H4 (cell line): ENCODE measurements at regions not wholly inside any gene's neighbourhood (a gene's known extent, or its start where the extent isn't known, plus 50 kb on each side); places are given as distances from the start of the nearest gene placed in this dataset.
A peak's percentile ranks its signal among the peaks of the same experiment; 100 is the strongest.

Experiments
- DNase-seq: peaks from one replicate; pipeline ENCODE4 v3.0.0-alpha.2; 2015; ENCODE audit warnings: low spot score

DNA sequence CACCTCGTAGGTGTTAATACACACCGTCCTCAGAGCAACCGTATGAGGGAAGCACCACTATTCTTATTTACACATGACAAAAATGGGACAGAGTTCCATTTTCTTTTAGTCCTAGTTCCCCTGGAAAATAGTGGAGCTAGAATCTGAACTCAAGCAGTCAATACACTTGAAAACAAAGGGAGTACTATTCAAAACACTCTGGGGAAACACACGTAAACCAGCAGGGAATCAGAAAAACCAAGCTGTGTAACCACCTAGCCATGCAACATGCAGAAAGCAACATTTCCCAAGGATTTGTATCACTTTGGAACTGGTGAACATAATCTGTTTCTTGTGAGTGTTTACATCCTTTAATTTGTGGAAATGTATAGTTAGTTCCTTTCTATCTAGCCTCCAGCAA, 208.2 kb downstream of the UBE2E3 start:
- no peak for DNase-seq

DNA sequence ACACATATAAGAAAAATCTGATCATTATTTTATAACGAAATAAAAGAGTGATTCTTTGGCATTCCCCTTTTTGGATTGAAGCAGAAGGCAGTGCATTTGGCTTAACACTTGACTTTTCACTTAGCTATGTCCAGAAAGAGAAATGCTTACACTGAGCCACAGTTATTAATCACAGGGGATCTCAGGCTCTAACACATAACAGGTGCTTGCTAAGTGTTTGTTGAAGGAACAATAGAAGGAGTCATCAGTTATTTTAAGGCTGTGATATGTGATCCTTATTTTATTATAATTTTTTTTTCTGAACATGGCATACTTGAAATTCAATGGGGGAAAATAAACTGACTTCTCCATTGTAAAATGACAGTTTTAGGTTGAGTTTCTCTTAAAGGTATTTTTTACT, 209.5 kb downstream of the UBE2E3 start:
- DNase-seq, result no peak

DNA sequence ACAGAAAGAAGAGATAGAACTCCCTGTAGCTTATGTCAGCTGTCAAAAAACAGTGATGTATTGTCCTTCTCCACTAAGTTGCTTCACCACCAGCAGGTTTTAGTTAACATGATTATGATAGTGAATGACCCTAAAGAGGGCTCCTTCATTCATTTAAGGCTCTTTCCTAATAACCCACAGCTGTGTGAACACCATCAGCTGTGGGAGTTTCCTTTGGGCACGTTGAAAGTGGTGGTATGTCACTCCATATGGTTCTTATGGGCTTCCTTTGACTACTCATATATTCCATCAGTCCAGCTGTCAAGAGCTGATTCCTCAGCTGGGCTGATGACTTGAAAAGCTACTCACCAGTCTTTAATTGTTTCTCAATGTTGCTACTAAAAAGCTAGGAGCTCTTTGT, 210.3 kb downstream of the UBE2E3 start:
- no peak for DNase-seq

DNA sequence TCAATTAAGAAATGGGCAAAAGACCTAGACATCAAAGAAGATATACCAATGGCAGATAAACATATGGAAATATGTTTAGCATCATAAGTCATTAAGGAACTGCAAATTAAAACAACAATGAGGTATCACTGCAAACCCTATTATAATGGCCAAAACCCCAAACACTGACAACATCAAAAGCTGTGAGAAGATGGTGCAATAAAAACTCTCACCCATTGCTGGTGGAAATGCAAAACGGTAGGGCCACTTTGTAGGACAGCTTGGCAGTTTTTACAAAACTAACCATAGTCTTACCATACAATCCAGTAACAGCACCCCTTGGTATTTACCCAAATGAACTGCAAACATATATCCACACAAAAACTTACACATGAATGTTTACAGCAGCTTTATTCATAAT, 213.1 kb downstream of the UBE2E3 start:
- DNase-seq, result no peak

DNA sequence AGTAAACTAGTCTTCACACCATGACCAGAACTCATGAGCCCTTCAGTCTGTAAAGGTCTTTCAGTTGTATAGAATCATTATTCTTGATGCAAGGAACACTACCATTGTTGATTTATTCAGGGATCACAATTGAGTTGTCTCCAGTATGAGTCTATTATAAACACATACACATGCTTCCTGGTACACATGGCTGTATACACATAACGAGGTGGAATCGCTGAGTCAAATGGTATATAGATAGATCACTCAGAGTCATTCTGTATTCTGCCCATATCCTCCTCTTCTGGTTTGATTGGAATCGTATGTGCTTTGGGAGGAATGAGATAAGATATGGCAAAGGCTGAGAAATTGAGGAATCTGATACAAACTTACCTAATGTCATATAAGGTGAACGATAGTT, 216.0 kb downstream of the UBE2E3 start:
- no peak for DNase-seq

DNA sequence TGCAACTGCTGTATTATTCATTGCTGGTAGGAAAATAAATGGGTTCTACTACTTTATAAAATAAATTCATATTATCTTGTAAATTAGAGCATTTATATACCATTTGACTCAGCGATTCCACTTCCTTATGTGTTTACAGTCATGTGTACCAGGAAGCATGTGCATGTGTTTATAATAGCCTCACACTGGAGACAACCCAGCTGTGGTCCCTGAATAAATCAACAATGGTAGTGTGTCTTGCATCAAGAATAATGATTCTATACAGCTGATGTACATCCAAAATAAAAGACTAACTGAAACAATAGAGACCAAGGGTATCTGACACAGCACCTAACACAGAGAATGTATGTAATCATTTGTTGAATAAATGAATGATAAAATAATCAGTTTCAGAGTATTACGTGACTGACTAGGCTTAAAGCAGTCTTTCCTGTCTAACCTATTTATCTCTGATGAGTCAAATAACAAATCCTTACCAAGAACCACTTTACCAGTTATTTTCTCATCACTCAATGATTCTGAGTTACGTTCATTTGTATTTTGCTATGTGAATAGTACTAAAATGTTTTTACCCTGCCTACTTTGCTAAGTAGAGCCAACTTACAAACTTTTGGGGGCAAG, 216.8 kb downstream of the UBE2E3 start:
- peak; percentile 38 for DNase-seq

DNA sequence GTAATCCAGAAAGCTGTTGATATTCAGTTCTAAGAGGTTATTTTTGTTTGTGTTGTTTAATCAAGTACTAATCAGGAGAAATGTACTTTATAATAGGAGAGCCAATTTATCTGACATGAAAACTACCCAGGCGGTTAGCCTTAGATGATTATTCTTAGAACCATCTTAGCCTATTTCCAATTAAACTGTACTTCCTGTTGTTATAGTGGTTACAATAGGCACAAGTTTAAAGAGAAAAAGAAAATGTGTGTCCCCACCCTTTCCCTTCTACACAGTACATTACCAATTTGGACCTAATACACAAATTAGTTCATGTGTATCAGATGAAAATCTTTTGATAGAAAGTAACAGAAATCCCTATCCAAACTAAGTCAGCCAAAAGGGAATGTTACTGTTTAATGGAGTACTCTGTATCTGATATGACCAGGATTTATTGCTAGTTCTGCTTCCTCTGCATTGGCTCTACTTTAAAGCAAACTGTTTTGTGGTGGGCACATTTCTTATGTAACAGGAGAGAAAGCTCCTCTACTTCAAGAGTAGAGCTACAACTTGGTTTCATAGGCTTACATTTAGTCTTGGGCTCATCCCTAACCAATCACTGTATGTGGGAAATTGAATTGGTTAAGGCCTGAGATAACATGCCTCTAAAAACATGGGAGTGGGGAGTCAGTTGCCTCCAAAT, 217.9 kb downstream of the UBE2E3 start:
- no peak for DNase-seq

DNA sequence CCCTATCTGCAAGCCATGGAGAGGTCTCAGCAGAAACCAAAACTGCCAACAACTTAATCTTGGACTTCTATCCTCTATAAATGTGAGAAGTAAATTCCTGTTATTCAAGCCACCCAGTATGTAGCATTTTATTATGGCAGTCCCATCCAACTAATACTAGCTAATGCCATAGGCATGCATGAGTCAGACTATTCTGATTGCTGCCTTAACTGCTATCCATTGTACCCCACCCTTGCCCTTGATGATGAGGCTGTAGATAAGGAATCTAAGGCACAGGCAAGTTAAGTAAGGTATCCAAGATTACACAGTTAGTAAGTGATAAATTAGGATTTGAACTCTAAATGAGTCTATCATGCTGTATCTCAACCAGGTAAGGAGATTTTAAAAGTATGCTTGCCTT, 223.0 kb downstream of the UBE2E3 start:
- DNase-seq, result peak; percentile 46

DNA sequence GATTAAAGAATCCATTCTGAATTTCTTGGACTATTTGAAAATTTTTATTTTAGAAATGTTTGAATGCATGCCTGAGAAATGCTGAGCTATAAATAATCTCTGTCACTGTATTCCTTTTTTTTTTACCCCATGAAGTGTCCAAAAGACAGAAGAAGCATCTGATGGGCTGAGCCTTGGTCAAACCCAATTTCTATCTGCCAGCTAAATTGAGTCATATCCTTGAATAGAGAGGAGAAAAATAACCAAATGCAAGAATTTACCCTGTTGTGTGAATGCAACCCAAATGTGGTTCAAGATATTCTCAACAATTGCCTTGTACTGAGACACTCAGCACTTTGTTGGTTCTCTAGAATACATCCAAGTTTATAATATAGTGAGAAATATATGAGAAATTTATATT, 223.5 kb downstream of the UBE2E3 start:
- no peak for DNase-seq

DNA sequence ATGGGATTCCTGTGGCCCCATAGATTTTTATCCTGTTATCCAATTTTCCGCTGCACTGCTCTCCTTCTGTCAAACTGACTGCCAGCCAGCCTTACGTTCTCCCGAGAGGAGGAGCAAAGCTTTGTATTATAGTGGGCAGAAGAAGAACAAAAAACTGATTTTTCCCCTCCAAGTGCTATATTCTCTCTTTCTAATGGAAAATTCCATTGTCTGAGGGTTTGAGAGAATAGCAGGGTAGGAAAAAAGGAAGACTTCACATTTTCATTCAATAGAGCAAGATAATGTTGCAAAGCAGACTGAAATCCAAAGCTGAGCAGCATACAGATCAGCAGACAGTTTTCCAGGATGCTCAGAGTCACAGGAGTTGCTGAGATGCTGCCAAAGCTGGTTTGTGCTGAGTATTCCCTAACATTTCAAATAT, 238.0 kb downstream of the UBE2E3 start:
- DNase-seq, result no peak

DNA sequence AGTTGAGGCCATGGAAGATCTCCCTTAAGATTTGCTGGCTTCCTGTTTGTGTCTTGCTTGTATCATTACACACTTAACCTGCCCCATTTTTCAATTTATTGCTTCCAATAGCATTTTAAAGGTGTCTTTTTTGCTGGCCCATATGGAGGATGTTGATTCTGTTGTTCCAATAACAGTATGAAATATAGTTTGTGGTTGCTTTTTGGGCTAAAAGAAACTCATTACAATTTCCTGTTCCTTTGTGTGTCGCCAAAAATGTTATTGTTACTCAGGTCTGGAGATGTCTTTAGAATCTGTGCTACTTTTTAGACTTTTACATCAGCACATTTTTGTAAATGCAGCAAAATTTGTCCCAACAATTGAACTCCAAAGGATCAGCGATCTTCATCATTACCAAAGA, 234.0 kb upstream of the ITGA4 start:
- DNase-seq, result no peak

DNA sequence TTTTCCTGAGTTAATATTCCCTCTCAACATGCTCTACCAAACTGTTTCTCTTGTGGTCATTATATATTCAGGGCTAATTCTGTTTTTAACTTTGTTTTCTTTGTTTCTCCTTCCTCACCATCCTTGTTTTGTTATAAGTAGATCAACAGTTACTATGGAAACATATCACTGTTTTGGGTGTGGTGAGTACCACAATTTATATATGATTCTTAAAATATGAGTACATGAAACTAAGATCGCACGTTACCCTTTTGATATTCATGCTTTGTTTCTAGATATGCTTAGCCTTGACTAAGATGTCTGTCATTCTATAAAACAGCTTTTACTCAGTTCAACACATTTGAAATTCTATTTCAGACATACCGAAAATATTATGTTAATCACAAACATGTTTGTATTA, 232.3 kb upstream of the ITGA4 start:
- no peak for DNase-seq

DNA sequence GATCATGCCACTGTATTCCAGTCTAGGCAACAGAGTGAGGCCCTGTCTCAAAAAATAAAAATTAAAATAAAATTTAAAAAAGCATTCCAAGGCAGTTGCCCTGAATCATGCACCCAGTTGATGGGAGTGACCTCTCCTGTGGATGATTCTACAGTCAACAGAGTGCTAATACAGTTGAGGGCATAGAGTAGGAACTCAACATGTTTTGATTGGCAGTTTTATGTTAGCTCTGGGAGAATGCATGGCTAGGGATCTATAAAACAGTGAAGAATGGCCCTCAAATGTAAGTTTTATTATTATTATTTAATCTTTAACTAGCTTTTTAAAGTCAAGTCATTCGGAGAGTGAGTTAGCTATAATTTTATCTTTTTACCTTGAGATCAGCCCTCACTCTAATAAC, 228.5 kb upstream of the ITGA4 start:
- DNase-seq, result no peak

DNA sequence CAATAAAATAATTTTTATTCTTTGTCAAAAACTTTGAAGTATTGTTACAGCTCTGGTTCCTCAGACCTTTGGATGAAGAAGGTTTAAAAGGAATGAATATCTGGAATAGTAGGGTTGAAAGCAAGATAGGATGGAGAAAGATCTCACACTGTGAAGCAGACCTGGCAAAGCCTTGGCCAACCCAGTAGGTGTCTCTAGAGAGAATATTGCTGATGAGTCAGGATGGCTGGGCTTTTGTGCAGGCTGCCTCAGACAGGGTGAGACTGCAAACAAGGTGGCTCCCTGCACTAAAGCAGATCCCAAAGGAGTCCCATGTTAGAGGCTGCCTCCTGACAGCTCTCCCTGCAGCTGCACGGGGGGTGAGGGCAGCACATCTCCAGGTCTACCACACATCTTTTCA, 226.0 kb upstream of the ITGA4 start:
- no peak for DNase-seq

DNA sequence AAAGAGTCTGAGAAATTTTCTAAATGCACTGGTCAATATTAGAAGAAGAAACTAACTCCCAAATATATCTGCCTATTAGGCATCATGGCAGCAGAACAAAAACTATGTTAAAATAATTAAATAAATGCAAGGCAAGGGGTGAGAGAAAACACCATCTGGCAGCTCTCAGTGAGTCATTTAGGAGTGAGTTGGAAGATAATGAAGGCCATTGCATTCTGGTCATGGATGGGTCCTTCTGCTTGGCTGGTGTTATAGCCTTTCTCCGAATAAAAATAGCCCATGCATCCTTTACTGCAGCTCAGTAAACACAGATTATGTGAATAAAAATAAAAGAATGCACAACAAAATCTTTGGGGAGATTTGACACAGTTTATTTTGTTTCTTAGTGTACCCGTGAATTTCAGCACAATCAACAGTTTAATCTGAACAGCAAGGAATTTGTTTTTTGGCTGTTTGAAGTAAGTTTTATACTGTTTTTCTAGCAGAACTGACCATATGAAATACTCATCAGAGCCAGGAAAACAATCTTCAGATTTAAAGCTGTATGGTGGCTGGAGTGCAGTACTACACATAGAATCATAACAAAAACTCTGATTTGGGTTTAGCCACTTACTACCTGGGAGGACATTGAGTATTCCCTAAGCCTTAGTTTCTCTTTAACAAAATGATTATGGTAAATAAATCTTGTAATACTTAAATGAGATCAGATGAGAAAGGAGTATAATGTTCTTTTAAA, 225.1 kb upstream of the ITGA4 start:
- no peak for DNase-seq

DNA sequence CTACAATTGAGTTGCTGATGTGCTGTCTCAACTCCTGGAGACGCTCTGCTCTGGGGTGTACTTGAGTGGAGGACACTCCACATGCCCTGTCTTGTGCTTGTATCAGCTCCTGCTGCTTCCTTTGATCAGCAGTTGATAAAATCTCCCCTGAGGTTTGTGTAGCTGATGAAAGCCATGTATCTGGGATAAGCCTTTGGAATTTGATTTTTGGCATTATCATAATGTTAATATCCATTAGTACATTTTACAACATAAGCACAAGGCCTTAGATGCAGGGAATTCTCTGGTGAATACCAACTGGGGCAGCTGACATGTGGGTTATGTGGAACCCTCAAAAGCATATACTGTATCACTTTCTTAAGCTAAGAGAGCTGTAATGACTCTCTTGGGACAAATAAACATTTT, 222.7 kb upstream of the ITGA4 start:
- no peak for DNase-seq

DNA sequence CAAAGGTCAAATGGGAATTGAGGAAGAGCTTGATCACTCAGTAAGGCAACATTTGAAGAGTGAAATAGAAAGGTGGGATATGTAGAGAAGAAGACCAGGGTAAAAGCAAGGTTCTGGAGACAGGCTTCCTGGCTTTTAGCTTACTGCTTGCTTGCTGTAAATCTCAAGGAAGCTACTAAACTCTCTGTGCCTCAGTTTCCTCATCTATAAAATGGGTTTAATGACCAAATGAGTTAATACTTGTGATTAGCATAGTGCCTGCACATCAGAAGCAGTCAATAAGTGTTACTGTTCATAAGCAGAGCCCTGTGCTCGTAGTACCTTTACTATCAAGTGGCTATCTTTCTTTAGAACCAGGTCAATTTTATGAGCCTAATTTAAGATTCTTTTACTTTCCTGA, 222.2 kb upstream of the ITGA4 start:
- DNase-seq, result no peak

DNA sequence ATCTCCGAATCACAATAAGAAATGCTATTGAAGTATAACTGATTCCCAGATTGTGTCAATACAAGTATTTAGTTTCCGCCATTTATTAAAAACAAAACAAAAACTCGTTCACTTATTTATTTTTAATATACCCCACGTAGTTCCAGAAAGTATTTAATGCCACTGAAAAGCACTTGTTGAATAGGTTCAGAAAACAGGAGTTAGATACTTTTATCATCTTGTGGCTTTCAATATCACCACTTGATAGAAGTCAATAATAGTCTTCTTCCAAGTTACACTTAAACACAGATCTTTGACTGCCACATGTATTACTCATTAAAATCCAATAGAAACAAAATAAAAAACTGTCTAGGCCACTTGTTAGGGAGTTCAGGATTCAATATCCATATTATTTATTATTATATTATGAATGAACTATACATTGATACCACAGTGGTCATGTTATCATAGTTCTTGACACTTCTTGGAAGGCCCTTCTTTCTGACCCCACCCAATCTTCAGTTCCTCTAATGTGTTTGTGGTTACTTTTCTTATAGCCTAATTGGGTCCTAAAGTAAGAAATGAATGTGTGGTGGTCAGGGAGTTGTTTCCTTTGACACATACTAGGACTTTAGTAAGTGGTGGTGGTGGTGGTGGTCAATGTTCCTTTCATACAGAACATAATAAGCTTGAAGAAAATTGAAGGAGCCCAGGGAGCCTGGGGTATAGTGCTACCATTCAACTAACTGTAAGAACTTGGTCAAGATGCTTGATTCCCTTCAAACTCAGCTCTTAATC, 221.3 kb upstream of the ITGA4 start:
- no peak for DNase-seq

DNA sequence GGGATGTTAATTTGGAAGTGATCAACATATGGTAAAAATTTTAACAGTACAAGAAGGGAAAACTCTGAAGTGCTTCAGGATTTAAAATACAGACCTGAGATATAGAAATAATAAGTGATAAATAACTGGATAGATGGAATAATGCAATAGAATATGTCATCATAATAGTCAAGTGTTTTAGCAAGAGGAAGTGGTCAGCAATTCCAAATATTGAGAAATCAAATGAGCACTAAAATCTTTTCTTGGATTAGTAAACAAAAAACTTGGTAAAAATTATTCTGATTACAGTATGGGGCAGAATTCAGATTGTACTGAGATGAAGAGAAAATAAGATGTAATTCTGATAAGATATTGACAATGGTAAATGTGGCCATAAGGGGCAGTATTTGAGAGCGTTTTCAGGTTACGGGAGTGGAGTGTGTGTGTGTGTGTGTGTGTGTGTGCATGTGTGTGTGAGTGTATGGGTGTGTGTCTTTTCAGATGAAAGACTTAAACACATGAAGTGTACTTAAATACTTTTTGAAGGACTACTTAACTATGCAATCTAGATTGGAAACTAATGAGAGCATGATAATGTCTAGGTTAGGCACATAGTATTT, 217.9 kb upstream of the ITGA4 start:
- peak; percentile 5 for DNase-seq

DNA sequence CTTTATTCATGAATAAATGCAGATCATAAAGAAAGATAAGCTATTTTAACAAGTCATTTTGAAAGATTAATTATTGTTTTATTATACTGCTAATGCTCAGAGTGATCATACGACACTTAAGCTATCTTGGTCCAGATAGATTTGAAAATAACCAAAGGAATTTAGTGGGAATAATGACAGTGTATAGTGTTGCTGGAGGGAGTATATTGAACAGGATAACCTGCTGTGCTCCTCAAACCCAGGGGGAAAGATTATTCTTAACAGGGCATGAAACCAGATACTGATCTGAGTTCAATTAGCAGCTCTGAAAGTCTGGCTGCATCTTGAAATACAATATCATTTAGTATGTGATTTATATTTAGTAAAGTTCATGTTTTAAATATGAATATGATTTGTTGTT, 216.3 kb upstream of the ITGA4 start:
- DNase-seq, result no peak

DNA sequence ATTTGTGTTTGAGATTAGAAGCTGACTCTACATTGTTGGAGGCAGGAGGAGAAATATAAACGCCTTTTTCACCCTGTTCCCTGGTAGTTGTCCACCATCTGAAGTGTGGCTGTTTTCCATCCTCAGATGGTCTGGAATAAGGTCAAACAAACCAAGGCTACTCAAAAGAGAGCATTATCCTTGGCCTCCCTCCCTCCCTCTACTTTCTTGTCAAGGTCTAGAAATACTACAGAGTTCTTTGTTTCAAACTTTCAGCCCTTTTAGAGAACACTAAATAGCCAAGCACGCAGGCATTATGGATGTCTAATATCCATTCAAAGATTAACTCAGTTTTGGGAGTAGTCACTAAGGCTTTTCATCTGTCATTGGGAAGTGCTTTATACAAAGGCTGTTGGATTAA, 215.8 kb upstream of the ITGA4 start:
- DNase-seq, result no peak

DNA sequence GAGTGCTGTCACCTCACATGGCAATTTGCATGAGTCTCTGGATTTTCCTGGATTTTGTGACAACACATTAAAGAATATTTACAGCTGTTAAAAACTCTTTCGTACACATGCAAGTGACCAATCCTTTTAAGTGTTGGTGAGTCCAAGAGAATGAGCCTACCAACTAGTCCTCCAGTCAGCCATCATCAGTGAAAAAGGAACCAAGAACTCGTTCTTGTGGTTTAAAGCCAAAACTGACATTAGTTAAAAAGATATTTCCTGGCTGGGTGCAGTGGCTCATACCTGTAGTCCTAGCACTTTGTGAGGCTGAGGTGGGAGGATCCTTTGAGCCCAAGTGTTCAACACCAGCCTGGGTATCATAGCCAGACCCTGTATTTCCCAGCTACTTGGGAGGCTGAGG, 215.4 kb upstream of the ITGA4 start:
- DNase-seq, result no peak
